HG03103 (cell line): ENCODE measurements at regions not wholly inside any gene's neighbourhood (a gene's known extent, or its start where the extent isn't known, plus 50 kb on each side); places are given as distances from the start of the nearest gene placed in this dataset.
"Not testable (repeated sequence)": the region's sequence is repeated elsewhere in the genome, so short reads cannot be mapped to it uniquely, and the experiment has no call there.

ENCODE experiments used
- ATAC-seq: cut with Tn5 transposase; IDR thresholded peaks from one replicate; pipeline ENCODE4 v1.9.1; 2021; ENCODE audit warnings: low read depth; ENCODE audit not compliant: unreplicated experiment

- ATAC-seq = no peak
These were observed 194.3 kb upstream of the MSX2 start for GRCh38 chr5:174529925-174530681.

DNA sequence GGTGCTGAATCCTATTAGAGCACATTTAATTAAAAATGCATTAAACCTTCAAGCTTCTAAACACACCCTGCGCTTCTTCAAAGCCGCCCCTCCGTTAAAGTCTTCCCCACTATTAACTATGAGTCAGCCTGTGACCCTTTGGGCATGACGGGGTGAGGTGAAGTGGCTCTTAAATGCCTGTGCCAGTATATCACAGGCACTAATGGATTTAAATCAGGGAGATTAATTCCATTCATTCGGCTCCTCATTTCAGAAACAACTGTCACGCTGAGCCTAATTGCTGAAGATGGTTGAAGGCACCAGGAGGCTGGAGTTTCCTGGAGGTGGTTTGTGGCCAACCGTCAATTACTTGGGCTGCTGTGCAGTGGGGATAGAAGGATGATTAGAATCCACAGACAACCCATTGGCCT is 192.6 kb upstream of the MSX2 start:
- ATAC-seq = no peak

DNA sequence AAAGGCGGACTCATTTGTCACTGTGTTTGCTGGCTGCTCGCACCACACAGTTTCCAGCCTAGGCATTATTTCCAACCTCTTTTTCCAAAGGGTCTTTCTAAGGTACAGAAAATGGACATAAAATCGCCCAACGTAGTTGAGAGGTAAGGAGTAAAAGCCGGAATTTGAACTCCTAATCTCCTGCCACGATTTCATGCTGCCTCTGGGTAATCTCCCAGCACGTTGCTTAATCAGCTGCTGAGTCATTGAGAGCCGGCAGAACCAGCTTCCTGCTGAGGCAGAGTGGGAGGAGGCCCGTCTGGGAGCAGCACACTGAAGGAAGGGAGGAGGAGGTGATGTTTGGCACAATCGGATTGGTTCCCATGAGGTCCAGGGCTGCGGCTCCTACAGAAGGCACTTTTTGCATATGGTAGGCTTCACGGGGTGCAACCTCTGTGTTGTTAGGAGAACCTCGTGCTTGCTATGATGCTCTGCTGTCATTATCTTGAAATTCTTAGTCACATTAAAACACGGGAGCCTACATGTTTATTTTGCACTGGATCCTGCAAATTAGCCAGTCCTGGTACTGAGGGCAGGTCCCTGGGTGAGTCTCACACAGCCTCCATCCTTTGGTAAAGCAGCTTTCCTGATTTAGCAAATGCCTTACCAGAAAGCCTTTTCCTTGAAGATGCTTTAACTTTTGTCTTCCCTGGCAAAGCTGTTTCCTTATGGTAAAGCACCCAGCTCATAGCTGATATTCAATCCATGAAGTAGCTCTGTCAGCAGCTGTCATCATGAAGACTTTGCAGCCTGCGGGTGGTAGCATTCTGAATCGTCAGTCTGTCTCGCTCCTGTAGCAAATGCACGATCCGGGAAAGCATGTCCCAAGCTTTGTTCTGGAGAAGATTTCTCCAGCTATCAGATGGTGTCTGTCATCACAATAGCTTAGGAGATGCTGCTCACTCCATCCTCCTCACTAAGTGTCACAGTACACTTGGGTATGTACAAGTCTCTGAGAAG is 191.6 kb upstream of the MSX2 start:
- no peak for ATAC-seq

GRCh38 chr5:174533751-174534241 is 190.6 kb upstream of the MSX2 start:
- no peak for ATAC-seq

- no peak for ATAC-seq
These were observed 188.7 kb upstream of the MSX2 start for GRCh38 chr5:174535669-174536068.

DNA sequence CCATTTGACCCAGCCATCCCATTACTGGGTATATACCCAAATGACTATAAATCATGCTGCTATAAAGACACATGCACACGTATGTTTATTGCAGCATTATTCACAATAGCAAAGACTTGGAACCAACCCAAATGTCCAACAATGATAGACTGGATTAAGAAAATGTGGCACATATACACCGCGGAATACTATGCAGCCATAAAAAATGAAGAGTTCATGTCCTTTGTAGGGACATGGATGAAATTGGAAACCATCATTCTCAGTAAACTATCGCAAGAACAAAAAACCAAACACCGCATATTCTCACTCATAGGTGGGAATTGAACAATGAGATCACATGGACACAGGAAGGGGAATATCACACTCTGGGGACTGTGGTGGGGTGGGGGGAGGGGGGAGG is 184.6 kb upstream of the MSX2 start:
- not testable (repeated sequence) for ATAC-seq

DNA sequence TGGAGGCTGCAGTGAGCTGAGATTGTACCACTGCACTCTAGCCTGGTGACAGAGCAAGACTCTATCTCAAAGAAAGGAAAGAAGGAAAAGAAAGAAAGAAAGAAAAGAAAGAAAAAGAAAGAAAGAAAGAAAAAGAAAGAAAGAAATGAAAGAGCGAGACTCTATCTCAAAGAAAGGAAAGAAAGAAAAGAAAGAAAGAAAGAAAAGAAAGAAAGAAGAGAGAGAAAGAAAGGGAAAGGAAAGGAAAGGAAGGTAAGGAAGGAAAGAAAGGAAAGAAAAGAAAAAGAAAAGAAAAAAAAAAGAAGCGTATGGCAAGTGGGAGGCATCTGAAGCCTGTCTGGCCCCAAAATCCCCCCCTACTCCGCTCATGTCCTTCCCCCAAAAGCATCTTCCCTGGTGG is 182.3 kb upstream of the MSX2 start:
- no peak for ATAC-seq

- no peak for ATAC-seq
These were observed 181.9 kb upstream of the MSX2 start for GRCh38 chr5:174542471-174542870.

- ATAC-seq = no peak
These were observed 178.5 kb upstream of the MSX2 start for GRCh38 chr5:174545926-174546325.

DNA sequence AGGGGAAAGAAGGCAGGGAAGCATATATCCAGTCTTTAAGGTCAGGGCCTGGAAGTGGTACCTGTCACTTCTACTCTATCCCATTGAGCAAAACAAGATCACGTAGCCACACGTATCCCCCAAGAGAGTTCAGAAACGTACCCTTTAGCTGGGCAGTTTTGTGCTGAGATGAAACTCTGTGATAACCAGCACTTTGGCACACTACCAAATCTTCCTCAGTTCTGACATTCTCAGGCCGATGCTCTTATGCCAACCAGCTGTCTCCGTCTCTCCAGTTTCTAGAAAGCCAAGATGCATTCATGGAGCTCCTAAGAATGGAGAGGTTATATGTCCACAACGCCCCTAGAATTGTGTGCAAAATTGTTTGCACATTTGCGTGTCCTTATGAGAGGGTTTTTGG is 176.6 kb upstream of the MSX2 start:
- no peak for ATAC-seq

DNA sequence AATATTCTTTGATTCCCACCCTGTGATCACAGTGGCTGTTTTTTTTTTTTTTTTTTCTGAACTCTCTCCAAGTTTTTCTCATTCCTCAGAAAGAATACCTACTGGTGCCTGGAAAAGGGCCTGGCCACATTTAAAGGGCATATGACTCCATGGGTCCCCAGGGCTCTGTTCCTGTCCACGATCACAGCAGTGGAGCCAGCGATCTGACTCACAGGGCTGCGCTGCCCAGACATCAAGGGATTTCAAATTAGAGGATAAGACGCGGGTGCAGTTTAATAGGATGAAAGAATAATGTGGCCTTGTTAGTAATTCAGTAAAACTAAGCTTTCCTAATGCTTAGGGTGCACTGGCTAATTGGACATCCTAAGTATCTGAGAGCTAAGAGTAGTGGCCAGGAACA is 175.1 kb upstream of the MSX2 start:
- ATAC-seq = no peak

- no peak for ATAC-seq
These were observed 174.4 kb upstream of the MSX2 start for GRCh38 chr5:174550026-174550425.

DNA sequence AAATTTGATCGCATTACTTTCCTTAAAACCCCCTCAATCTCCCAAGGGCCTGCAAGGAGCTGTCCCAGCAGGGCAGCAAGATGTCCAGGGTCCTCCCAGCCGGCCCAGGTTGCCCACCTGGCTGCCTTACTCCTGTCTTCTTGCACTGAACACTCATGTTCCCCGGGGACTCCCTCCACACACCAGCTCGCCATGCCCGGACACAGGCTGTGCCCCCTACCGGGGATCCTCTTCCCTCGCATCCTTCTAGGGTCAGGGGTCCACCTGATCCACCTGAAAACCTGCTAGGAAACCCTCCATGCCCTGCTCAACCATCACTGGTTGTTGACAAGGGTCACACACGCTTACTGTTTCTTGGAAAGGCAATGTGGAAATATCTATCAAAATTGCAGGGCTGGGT is 172.0 kb upstream of the MSX2 start:
- no peak for ATAC-seq

GRCh38 chr5:174553556-174553955 is 170.8 kb upstream of the MSX2 start:
- ATAC-seq = no peak

GRCh38 chr5:174555726-174556125 is 168.7 kb upstream of the MSX2 start:
- no peak for ATAC-seq

- no peak for ATAC-seq
These were observed 167.6 kb upstream of the MSX2 start for GRCh38 chr5:174556756-174557155.

GRCh38 chr5:174558190-174558589 is 166.2 kb upstream of the MSX2 start:
- ATAC-seq = no peak

DNA sequence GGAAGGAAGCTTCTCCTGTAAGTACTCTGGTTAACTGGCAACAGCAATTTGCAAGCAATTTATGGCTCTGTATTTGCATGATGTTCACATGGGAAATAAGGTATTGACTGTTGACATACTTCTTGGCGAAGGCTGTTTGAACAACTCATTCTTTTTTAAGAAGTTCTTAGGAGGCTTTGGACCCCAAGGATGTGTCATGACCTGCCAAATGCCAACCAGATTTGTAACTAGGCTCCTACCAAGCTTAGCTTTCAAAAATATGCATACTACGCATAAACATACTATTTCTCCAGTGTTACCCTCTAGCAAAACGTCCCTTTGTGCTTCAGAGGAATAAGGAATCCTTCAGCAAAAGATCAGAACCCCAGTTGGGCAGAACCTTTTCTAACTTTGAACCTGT is 165.2 kb upstream of the MSX2 start:
- ATAC-seq = no peak

DNA sequence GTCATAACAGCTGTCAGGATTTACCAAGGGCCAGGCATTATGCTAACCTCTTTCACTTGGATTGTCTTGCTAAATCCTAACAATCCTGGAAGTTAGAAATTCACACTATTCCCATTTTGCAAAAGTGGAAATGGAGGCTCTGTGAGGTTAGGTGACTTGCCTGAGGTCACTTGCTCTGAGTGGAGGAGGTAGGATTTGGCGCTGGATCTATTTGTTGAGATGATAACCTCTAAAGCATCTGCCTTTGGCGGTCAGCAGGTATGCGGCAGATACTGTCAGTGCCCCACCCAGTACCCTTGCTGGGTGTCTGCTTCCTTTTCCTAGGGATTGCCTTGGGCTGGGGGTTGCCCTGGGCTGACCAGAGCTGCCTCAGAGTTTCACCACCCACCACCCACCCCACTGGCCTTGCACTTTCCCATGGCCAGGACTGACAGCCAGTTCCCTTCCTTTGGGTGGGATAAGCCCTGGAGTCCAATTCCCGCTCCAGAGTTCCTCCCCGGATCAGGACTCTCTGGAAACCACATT is 164.8 kb upstream of the MSX2 start:
- ATAC-seq = no peak

- ATAC-seq = no peak
These were observed 163.5 kb upstream of the MSX2 start for GRCh38 chr5:174560861-174561260.

- not testable (repeated sequence) for ATAC-seq
These were observed 161.3 kb upstream of the MSX2 start for GRCh38 chr5:174563040-174563439.
